Endodermal cell (in vitro differentiated cells): ENCODE measurements at regions not wholly inside any gene's neighbourhood (a gene's known extent, or its start where the extent isn't known, plus 50 kb on each side); places are given as distances from the start of the nearest gene placed in this dataset.

Experiments
- DNase-seq: peaks from one replicate; pipeline ENCODE4 v3.0.0-alpha.2; 2017
- H3K27ac ChIP-seq: 2 replicates; pipeline ENCODE4 v1.5.1; 2013; ENCODE audit warnings: mild to moderate bottlenecking, low read depth, low read length, moderate library complexity
- H3K27me3 ChIP-seq: 2 replicates; pipeline ENCODE4 v1.6.1; 2013; ENCODE audit warnings: mild to moderate bottlenecking, low read length, moderate library complexity; ENCODE audit not compliant: insufficient read depth, control insufficient read depth, poor library complexity, severe bottlenecking
- H3K36me3 ChIP-seq: 2 replicates; pipeline ENCODE4 v1.7.0; 2013; ENCODE audit warnings: mild to moderate bottlenecking, low read length, moderate library complexity; ENCODE audit not compliant: control insufficient read depth, insufficient read depth
- H3K4me1 ChIP-seq: one replicate; pipeline ENCODE4 v1.7.0; 2013; ENCODE audit warnings: low read length; ENCODE audit not compliant: control insufficient read depth, insufficient read depth
- H3K4me3 ChIP-seq: 2 replicates; pipeline ENCODE4 v1.5.1; 2013; ENCODE audit warnings: mild to moderate bottlenecking, low read length, moderate library complexity
- H3K9ac ChIP-seq: 2 replicates; pipeline ENCODE4 v1.6.1; 2013; ENCODE audit warnings: mild to moderate bottlenecking, low read length, moderate library complexity; ENCODE audit not compliant: poor library complexity, severe bottlenecking; ENCODE audit errors: extremely low read depth
- H3K9me3 ChIP-seq: 2 replicates; pipeline ENCODE4 v1.6.1; 2013; ENCODE audit warnings: mild to moderate bottlenecking, low read length, moderate library complexity; ENCODE audit not compliant: control insufficient read depth
- H3K27ac Mint-ChIP-seq: 2 replicates; pipeline ENCODE4 v1.8.0; 2020; ENCODE audit warnings: mixed read lengths
- H3K27me3 Mint-ChIP-seq: 2 replicates; pipeline ENCODE4 v1.8.0; 2021; ENCODE audit warnings: mild to moderate bottlenecking, mixed read lengths; ENCODE audit not compliant: insufficient read depth
- H3K36me3 Mint-ChIP-seq: 2 replicates; pipeline ENCODE4 v1.8.0; 2020; ENCODE audit warnings: low read depth, mixed read lengths
- H3K4me1 Mint-ChIP-seq: 2 replicates; pipeline ENCODE4 v1.8.0; 2020; ENCODE audit warnings: mixed read lengths
- H3K4me3 Mint-ChIP-seq: 2 replicates; pipeline ENCODE4 v1.8.0; 2020; ENCODE audit warnings: mild to moderate bottlenecking, moderate library complexity, mixed read lengths
- H3K9me3 Mint-ChIP-seq: 2 replicates; pipeline ENCODE4 v1.8.0; 2020; ENCODE audit warnings: mild to moderate bottlenecking, mixed read lengths
- WGBS, 2 experiments: methylation state at CpG; one replicate each; pipeline versions ENCODE4 v1.1.5 to v1.1.7; 2013; ENCODE audit warnings: missing lambda C conversion rate in 2 of 2, mixed read lengths in 1 of 2; ENCODE audit not compliant: insufficient coverage in 1 of 2, insufficient read length in 1 of 2; 5-methylcytosine and 5-hydroxymethylcytosine counted together
- TF ChIP-seq, protein P1 (sequence below): fragments of 200-600 bp; sonication (generic); conservative IDR thresholded peaks from 2 replicates; pipeline ENCODE4 v1.5.0; 2021; ENCODE audit warnings: antibody characterized with exemption, mild to moderate bottlenecking

DNA sequence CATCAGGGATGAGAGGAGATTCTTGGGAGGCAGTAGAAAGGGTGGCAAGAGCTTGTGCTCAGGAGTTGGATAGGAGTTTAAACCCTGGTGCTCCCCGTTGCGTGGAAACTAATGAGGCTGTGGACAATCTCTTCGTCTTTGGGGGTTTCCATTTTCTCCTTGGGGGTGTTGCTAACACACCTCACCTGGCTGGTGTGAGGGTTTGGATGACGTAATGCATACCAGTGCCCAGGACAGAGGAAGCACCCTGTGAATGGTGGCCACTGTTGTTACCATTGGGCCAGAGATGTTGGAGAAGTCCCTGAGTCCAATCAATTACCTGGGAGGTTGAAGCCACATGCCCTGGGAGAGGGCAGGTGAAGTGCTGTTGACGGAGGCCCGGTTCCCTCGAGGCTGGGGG lies 146.5 kb downstream of the URI1 start:
- no peaks in the 10 kb centered on the region for H3K9me3 Mint-ChIP-seq
- H3K4me3 Mint-ChIP-seq: no peak overlapping the region
- DNase-seq: no peak
- no peak overlapping the region for H3K4me3 ChIP-seq
- no peak overlapping the region for H3K27ac Mint-ChIP-seq
- no peaks in the 10 kb centered on the region for H3K4me1 ChIP-seq
- no peaks in the 10 kb centered on the region for H3K36me3 ChIP-seq
- no peaks in the 10 kb centered on the region for H3K27me3 ChIP-seq
- H3K36me3 Mint-ChIP-seq: no peaks in the 10 kb centered on the region
- no peaks in the 10 kb centered on the region for H3K4me1 Mint-ChIP-seq
- H3K9ac ChIP-seq: no peak overlapping the region
- H3K9me3 ChIP-seq: no peaks in the 10 kb centered on the region
- TF ChIP-seq, protein P1, sequence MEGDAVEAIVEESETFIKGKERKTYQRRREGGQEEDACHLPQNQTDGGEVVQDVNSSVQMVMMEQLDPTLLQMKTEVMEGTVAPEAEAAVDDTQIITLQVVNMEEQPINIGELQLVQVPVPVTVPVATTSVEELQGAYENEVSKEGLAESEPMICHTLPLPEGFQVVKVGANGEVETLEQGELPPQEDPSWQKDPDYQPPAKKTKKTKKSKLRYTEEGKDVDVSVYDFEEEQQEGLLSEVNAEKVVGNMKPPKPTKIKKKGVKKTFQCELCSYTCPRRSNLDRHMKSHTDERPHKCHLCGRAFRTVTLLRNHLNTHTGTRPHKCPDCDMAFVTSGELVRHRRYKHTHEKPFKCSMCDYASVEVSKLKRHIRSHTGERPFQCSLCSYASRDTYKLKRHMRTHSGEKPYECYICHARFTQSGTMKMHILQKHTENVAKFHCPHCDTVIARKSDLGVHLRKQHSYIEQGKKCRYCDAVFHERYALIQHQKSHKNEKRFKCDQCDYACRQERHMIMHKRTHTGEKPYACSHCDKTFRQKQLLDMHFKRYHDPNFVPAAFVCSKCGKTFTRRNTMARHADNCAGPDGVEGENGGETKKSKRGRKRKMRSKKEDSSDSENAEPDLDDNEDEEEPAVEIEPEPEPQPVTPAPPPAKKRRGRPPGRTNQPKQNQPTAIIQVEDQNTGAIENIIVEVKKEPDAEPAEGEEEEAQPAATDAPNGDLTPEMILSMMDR: no peak
- 94% methylated on average over 7 of the region's 7 CpGs; no CpG with 5 or more reads in 1 of the 2 experiments for WGBS, 2 experiments
- no peak overlapping the region for H3K27ac ChIP-seq
- peaks cover 3% of the 10 kb centered on the region for H3K27me3 Mint-ChIP-seq

DNA sequence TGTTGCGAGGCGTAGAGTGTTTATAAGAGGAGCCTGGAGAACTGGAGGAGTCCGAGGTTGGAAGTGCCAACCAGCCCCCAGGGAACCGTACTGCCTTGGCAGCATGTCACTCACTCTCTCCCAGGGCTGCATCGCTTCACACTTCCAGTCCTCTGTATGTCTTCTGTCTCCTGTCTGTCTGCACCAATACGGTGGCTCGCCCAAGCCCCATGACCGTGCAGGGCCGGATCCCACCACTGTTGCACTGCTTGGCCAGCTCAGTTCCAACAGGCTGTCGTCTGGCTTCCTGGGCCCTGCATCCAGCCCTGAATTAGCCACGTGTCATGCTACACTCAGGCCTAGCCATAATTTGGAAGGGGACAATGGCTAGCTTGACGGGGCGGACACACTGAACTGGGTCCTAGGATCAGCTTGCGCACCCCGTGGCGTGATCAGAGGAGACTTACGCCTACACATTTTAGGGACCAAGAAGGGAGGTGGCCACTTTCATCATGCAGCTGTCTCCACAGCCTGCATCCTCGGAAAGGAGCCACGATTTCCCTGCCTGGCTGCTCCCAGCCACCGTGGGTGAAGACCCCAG lies 147.1 kb downstream of the URI1 start:
- H3K27ac ChIP-seq: no peak overlapping the region
- H3K4me3 Mint-ChIP-seq: no peak overlapping the region
- no peaks in the 10 kb centered on the region for H3K36me3 ChIP-seq
- H3K27me3 Mint-ChIP-seq: peaks cover 3% of the 10 kb centered on the region
- H3K27ac Mint-ChIP-seq: no peak overlapping the region
- no peaks in the 10 kb centered on the region for H3K27me3 ChIP-seq
- no peak for DNase-seq
- H3K9ac ChIP-seq: no peak overlapping the region
- no peaks in the 10 kb centered on the region for H3K36me3 Mint-ChIP-seq
- no peaks in the 10 kb centered on the region for H3K9me3 ChIP-seq
- no peaks in the 10 kb centered on the region for H3K9me3 Mint-ChIP-seq
- 93 to 95% methylated on average over 18 to 20 of the region's 20 CpGs for WGBS, 2 experiments
- TF ChIP-seq, protein P1: no peak
- H3K4me1 Mint-ChIP-seq: no peaks in the 10 kb centered on the region
- no peaks in the 10 kb centered on the region for H3K4me1 ChIP-seq
- no peak overlapping the region for H3K4me3 ChIP-seq

DNA sequence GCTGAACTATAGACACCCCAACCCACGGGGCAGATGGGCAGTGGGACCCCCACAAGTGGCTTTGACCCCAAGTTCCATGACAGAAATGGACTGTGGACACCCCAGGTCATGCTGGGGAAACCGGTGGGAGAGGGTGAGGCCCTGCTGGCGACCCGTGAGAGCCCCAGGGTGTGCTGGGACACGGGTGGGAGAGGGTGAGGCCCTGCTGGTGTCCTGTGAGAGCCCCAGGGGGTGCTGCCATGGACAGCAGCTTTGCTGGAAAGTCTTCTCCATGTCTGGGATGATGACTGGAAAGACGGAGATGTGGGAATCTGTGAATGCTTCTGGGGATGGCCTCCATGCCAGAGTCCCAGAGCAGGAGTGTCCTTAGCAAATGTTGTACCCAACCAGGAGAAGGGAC lies 148.4 kb downstream of the URI1 start:
- Histone ChIP-seq H3K27ac (no peak overlapping the region), H3K9me3 (no peaks in the 10 kb centered on the region), H3K4me3 (no peak overlapping the region), H3K36me3 (no peaks in the 10 kb centered on the region), H3K4me1 (no peaks in the 10 kb centered on the region), H3K9ac (no peak overlapping the region), H3K27me3 (no peaks in the 10 kb centered on the region)
- Mint-ChIP-seq H3K27ac (no peak overlapping the region), H3K36me3 (no peaks in the 10 kb centered on the region), H3K4me3 (no peak overlapping the region), H3K4me1 (no peaks in the 10 kb centered on the region), H3K9me3 (no peaks in the 10 kb centered on the region), H3K27me3 (peaks cover 3% of the 10 kb centered on the region)
- TF ChIP-seq, protein P1: no peak
- WGBS, 2 experiments: 89% methylated on average over 4 to 6 of the region's 6 CpGs
- DNase-seq: no peak
